ENCODE measurements at regions not wholly inside any gene's neighbourhood (a gene's known extent, or its start where the extent isn't known, plus 50 kb on each side); places are given as distances from the start of the nearest gene placed in this dataset.

DNA sequence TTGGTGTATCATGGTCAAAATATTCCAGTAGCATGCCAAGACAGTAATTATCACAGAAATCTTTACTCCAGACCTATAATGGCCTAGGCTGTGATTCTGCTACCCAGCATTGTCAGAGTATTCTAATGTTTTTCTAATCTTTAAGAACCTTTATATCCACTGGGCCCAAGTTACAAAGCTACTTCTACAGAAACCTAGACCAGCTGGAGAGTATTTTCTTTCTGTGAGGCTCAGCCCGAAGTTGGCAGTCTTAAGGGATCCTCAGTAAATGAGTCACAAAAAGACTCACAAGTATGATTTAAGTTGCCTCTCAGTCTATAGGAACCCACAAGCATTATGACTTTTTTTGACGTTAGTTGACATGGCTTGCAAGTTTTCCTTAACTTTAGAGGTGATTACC is 638.5 kb upstream of the FAM241A start:
- Mint-ChIP-seq H3K27ac (no peak overlapping the region), H3K27me3 (ENCODE audit: low read depth) (no peaks in the 10 kb centered on the region), H3K4me3 (ENCODE audit: low read depth) (no peak overlapping the region), H3K9me3 (no peaks in the 10 kb centered on the region), H3K36me3 (ENCODE audit: low read depth) (no peaks in the 10 kb centered on the region), H3K4me1 (ENCODE audit: low read depth) (no peaks in the 10 kb centered on the region)
- no peak for DNase-seq (ENCODE audit: low spot score)
- intact Hi-C loops (cut with micrococcal nuclease): no loop called here

- DNase-seq (ENCODE audit: low spot score): no peak
- H3K27ac Mint-ChIP-seq: no peak overlapping the region
- no peak overlapping the region for H3K4me3 Mint-ChIP-seq (ENCODE audit: low read depth)
- H3K9me3 Mint-ChIP-seq: no peaks in the 10 kb centered on the region
- no peaks in the 10 kb centered on the region for H3K36me3 Mint-ChIP-seq (ENCODE audit: low read depth)
- H3K4me1 Mint-ChIP-seq (ENCODE audit: low read depth): no peaks in the 10 kb centered on the region
- intact Hi-C loops (cut with micrococcal nuclease): no loop called here
- no peaks in the 10 kb centered on the region for H3K27me3 Mint-ChIP-seq (ENCODE audit: low read depth)
Measured at GRCh38 chr4:111510535-111510934, 634.7 kb upstream of the FAM241A start.

- H3K4me3 Mint-ChIP-seq (ENCODE audit: low read depth): no peak overlapping the region
- no peaks in the 10 kb centered on the region for H3K9me3 Mint-ChIP-seq
- no peaks in the 10 kb centered on the region for H3K36me3 Mint-ChIP-seq (ENCODE audit: low read depth)
- no peaks in the 10 kb centered on the region for H3K27me3 Mint-ChIP-seq (ENCODE audit: low read depth)
- intact Hi-C loops (cut with micrococcal nuclease): no loop called here
- DNase-seq (ENCODE audit: low spot score): no peak
- no peaks in the 10 kb centered on the region for H3K4me1 Mint-ChIP-seq (ENCODE audit: low read depth)
- no peak overlapping the region for H3K27ac Mint-ChIP-seq
Measured at GRCh38 chr4:111512081-111512783, 633.0 kb upstream of the FAM241A start.

DNA sequence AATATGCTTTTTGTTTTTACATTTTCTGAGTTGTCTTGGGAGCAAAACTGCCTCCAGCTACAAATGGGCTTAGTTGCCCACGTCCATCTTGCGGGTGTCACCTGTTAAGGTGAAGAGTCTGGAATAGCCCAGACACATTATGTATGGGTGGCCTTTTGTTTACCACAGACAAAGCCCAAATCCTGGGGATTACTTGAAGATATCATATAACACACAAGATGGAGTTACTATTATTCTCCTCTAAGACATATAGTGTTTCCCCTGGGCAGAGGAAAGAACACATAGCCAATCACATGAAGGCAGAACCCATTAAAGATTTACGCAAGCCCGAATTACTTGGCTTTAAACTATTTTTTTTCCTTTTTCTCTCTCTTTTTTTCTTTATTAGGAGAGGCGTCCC is 625.6 kb upstream of the FAM241A start:
- no peaks in the 10 kb centered on the region for H3K27me3 Mint-ChIP-seq (ENCODE audit: low read depth)
- H3K4me3 Mint-ChIP-seq (ENCODE audit: low read depth): no peak overlapping the region
- intact Hi-C loops (cut with micrococcal nuclease): no loop called here
- no peaks in the 10 kb centered on the region for H3K36me3 Mint-ChIP-seq (ENCODE audit: low read depth)
- H3K9me3 Mint-ChIP-seq: no peaks in the 10 kb centered on the region
- no peaks in the 10 kb centered on the region for H3K4me1 Mint-ChIP-seq (ENCODE audit: low read depth)
- no peak for DNase-seq (ENCODE audit: low spot score)
- no peak overlapping the region for H3K27ac Mint-ChIP-seq

DNA sequence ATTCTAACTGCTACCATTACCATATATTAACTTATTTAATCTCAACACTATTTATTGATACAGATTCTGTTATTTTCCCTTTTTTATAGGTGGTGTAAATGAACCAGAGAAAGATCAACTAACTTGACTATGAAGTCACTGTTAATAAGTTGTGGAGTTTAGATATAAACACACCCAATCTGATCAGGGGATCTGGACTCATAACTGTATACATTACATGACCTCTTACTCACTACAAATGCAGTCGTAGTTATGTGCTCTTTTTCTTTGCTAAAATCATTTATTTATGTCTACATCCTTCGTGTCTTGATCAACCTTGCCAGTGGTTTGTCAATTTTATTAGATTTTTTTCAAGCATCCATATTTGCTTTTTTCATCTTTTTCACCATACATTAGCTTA is 614.8 kb upstream of the FAM241A start:
- Mint-ChIP-seq H3K27me3 (ENCODE audit: low read depth) (no peaks in the 10 kb centered on the region), H3K9me3 (no peaks in the 10 kb centered on the region), H3K36me3 (ENCODE audit: low read depth) (no peaks in the 10 kb centered on the region), H3K4me3 (ENCODE audit: low read depth) (no peak overlapping the region), H3K4me1 (ENCODE audit: low read depth) (no peaks in the 10 kb centered on the region), H3K27ac (no peak overlapping the region)
- DNase-seq (ENCODE audit: low spot score): no peak
- intact Hi-C loops (cut with micrococcal nuclease): no loop called here

GRCh38 chr4:111535792-111536191 is 609.5 kb upstream of the FAM241A start:
- Mint-ChIP-seq H3K9me3 (no peaks in the 10 kb centered on the region), H3K27me3 (ENCODE audit: low read depth) (no peaks in the 10 kb centered on the region), H3K4me3 (ENCODE audit: low read depth) (no peak overlapping the region), H3K27ac (no peak overlapping the region), H3K36me3 (ENCODE audit: low read depth) (no peaks in the 10 kb centered on the region), H3K4me1 (ENCODE audit: low read depth) (no peaks in the 10 kb centered on the region)
- DNase-seq (ENCODE audit: low spot score): no peak
- intact Hi-C loops (cut with micrococcal nuclease): no loop called here

DNA sequence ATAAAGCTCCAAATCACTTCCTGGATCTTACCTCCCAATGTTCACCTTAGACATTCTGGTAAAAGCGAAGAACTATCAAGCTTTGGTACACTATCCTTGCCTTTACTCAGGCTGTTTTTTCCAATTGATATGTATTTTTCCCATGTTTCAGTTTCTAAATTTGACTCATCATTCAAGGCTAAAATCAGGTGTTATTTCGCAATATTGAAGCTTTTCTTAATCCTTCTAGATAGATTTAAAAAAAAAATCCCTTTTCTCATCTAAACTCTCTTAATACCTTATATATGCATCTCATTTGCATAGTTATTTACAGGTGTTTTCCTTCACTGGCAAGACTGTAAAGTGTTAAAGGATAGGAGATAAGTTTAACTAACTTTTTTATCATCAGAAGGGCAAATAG is 608.1 kb upstream of the FAM241A start:
- H3K36me3 Mint-ChIP-seq (ENCODE audit: low read depth): no peaks in the 10 kb centered on the region
- H3K27me3 Mint-ChIP-seq (ENCODE audit: low read depth): no peaks in the 10 kb centered on the region
- H3K27ac Mint-ChIP-seq: no peak overlapping the region
- intact Hi-C loops (cut with micrococcal nuclease): no loop called here
- H3K9me3 Mint-ChIP-seq: no peaks in the 10 kb centered on the region
- no peak overlapping the region for H3K4me3 Mint-ChIP-seq (ENCODE audit: low read depth)
- no peaks in the 10 kb centered on the region for H3K4me1 Mint-ChIP-seq (ENCODE audit: low read depth)
- no peak for DNase-seq (ENCODE audit: low spot score)

GRCh38 chr4:111537871-111538270 is 607.4 kb upstream of the FAM241A start:
- no peaks in the 10 kb centered on the region for H3K4me1 Mint-ChIP-seq (ENCODE audit: low read depth)
- no peaks in the 10 kb centered on the region for H3K36me3 Mint-ChIP-seq (ENCODE audit: low read depth)
- DNase-seq (ENCODE audit: low spot score): no peak
- H3K9me3 Mint-ChIP-seq: no peaks in the 10 kb centered on the region
- no peak overlapping the region for H3K4me3 Mint-ChIP-seq (ENCODE audit: low read depth)
- no peaks in the 10 kb centered on the region for H3K27me3 Mint-ChIP-seq (ENCODE audit: low read depth)
- no peak overlapping the region for H3K27ac Mint-ChIP-seq
- intact Hi-C loops (cut with micrococcal nuclease): no loop called here

GRCh38 chr4:111540671-111541070 is 604.6 kb upstream of the FAM241A start:
- no peaks in the 10 kb centered on the region for H3K36me3 Mint-ChIP-seq (ENCODE audit: low read depth)
- no peaks in the 10 kb centered on the region for H3K27me3 Mint-ChIP-seq (ENCODE audit: low read depth)
- intact Hi-C loops (cut with micrococcal nuclease): no loop called here
- H3K9me3 Mint-ChIP-seq: no peaks in the 10 kb centered on the region
- H3K27ac Mint-ChIP-seq: no peak overlapping the region
- no peak overlapping the region for H3K4me3 Mint-ChIP-seq (ENCODE audit: low read depth)
- no peak for DNase-seq (ENCODE audit: low spot score)
- no peaks in the 10 kb centered on the region for H3K4me1 Mint-ChIP-seq (ENCODE audit: low read depth)

DNA sequence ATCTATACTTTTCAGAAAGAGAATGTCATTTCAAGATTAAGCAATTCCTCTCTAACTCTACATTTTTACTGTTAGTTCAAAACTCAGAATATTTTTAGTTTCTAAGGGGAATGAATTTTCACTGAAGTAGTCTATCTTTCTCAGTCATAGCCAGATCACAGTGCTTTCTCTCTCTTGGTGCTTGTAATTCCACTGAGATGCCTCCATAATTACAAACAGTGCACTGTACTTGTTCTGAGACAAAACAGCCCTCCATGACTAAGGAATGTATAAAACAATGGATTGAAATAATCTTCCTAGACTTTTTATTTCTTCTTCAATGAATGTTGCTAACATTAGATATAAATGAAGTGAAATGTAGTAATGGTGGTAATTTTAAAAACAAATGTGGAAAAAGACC is 603.2 kb upstream of the FAM241A start:
- Mint-ChIP-seq H3K4me3 (ENCODE audit: low read depth) (no peak overlapping the region), H3K36me3 (ENCODE audit: low read depth) (no peaks in the 10 kb centered on the region), H3K9me3 (no peaks in the 10 kb centered on the region), H3K4me1 (ENCODE audit: low read depth) (no peaks in the 10 kb centered on the region), H3K27me3 (ENCODE audit: low read depth) (no peaks in the 10 kb centered on the region), H3K27ac (no peak overlapping the region)
- intact Hi-C loops (cut with micrococcal nuclease): no loop called here
- no peak for DNase-seq (ENCODE audit: low spot score)

DNA sequence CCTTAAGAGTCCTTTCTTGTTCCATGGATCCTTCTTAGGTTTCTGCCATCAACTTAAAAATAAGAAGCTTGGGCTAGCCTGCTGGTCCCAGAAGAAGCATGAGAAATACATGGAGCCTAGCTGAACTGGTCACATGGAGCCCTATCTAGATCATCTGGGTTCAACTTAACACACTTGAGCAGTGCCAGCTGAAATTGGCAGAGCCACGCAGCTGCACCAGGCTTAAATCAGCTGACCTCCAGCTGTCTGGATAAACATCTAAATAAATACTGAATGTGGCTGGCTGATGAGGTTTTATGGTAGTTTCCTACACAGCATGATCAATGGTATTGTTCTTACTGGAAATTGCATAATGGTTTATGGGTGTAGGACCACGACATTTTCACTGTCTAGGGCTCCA is 598.4 kb upstream of the FAM241A start:
- Mint-ChIP-seq H3K27ac (no peak overlapping the region), H3K4me3 (ENCODE audit: low read depth) (no peak overlapping the region), H3K9me3 (no peaks in the 10 kb centered on the region), H3K36me3 (ENCODE audit: low read depth) (no peaks in the 10 kb centered on the region), H3K27me3 (ENCODE audit: low read depth) (no peaks in the 10 kb centered on the region), H3K4me1 (ENCODE audit: low read depth) (no peaks in the 10 kb centered on the region)
- no peak for DNase-seq (ENCODE audit: low spot score)
- intact Hi-C loops (cut with micrococcal nuclease): no loop called here

GRCh38 chr4:111556141-111556781 is 589.0 kb upstream of the FAM241A start:
- Mint-ChIP-seq H3K4me1 (ENCODE audit: low read depth) (no peaks in the 10 kb centered on the region), H3K27me3 (ENCODE audit: low read depth) (no peaks in the 10 kb centered on the region), H3K27ac (no peak overlapping the region), H3K36me3 (ENCODE audit: low read depth) (no peaks in the 10 kb centered on the region), H3K9me3 (peaks cover 4% of the 10 kb centered on the region), H3K4me3 (ENCODE audit: low read depth) (no peak overlapping the region)
- intact Hi-C loops (cut with micrococcal nuclease): no loop called here
- no peak for DNase-seq (ENCODE audit: low spot score)

DNA sequence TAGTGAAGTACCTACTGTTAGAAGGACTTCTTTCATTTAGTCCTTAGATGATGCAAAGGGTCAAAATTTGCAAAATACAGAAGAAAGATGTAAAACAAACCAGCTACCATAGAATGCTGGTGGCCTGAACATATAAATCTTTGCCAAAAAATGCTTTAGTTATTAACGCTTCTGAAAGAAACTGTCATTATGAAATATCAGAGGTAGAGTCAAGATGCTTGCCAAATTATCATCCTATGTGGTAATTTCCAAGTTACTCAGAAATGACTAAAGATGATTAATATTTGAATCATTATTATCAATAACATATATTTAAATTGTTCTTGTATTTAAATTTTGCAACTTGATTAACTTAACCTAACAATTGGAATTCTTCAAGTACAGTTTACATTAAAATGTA is 588.4 kb upstream of the FAM241A start:
- no peaks in the 10 kb centered on the region for H3K27me3 Mint-ChIP-seq (ENCODE audit: low read depth)
- DNase-seq (ENCODE audit: low spot score): no peak
- no peaks in the 10 kb centered on the region for H3K36me3 Mint-ChIP-seq (ENCODE audit: low read depth)
- intact Hi-C loops (cut with micrococcal nuclease): no loop called here
- H3K9me3 Mint-ChIP-seq: peaks cover 4% of the 10 kb centered on the region
- no peak overlapping the region for H3K4me3 Mint-ChIP-seq (ENCODE audit: low read depth)
- H3K27ac Mint-ChIP-seq: no peak overlapping the region
- no peaks in the 10 kb centered on the region for H3K4me1 Mint-ChIP-seq (ENCODE audit: low read depth)

- H3K4me3 Mint-ChIP-seq (ENCODE audit: low read depth): no peak overlapping the region
- no peaks in the 10 kb centered on the region for H3K4me1 Mint-ChIP-seq (ENCODE audit: low read depth)
Measured at GRCh38 chr4:111562826-111563225, 582.4 kb upstream of the FAM241A start.

More at GRCh38 chr4:111562826-111563225, 582.4 kb upstream of the FAM241A start:
- intact Hi-C loops (cut with micrococcal nuclease): no loop called here
- Mint-ChIP-seq H3K27ac (no peak overlapping the region), H3K9me3 (peaks cover 9% of the 10 kb centered on the region), H3K27me3 (ENCODE audit: low read depth) (no peaks in the 10 kb centered on the region), H3K36me3 (ENCODE audit: low read depth) (no peaks in the 10 kb centered on the region)
- no peak for DNase-seq (ENCODE audit: low spot score)

Data from activated T-helper 2 cell treated with anti-CD3 and anti-CD28 coated beads, Interferon-gamma antibody, Interleukin-2, Interleukin-4, amounts not matched to agents 10 μg/mL and 5 μg/mL and 100 μg/mL, durations not matched to agents 14 hours and 24 hours and 36 hours (primary cell).